HG03045 (cell line): ENCODE measurements at regions not wholly inside any gene's neighbourhood (a gene's known extent, or its start where the extent isn't known, plus 50 kb on each side); places are given as distances from the start of the nearest gene placed in this dataset.
"Not testable (repeated sequence)": the region's sequence is repeated elsewhere in the genome, so short reads cannot be mapped to it uniquely, and the experiment has no call there.

Experiments used
- ATAC-seq: cut with Tn5 transposase; IDR thresholded peaks from one replicate; pipeline ENCODE4 v1.9.1; 2021; ENCODE audit warnings: mild to moderate bottlenecking, moderate library complexity; ENCODE audit not compliant: unreplicated experiment

GRCh38 chr1:245102149-245102548 is 52.6 kb upstream of the KIF26B start:
- not testable (repeated sequence) for ATAC-seq

- no peak for ATAC-seq
Observed at GRCh38 chr1:245099401-245099800, 55.4 kb upstream of the KIF26B start.

- ATAC-seq = no peak
Observed at GRCh38 chr1:245098924-245099323, 55.9 kb upstream of the KIF26B start.

GRCh38 chr1:245096311-245097066 is 58.3 kb upstream of the KIF26B start:
- no peak for ATAC-seq

- no peak for ATAC-seq
Observed at GRCh38 chr1:245095903-245096302, 58.9 kb upstream of the KIF26B start.

GRCh38 chr1:245094954-245095353 is 59.8 kb upstream of the KIF26B start:
- no peak for ATAC-seq

GRCh38 chr1:245094092-245094491 is 60.7 kb upstream of the KIF26B start:
- ATAC-seq = no peak

GRCh38 chr1:245092638-245092976 is 62.2 kb upstream of the KIF26B start:
- no peak for ATAC-seq

- no peak for ATAC-seq
Observed at GRCh38 chr1:245091818-245092637, 62.8 kb upstream of the KIF26B start.

GRCh38 chr1:245091171-245091621 is 63.6 kb upstream of the KIF26B start:
- ATAC-seq = no peak

- ATAC-seq = no peak
Observed at GRCh38 chr1:245090491-245091090, 64.2 kb upstream of the KIF26B start.

GRCh38 chr1:245087723-245088122 is 67.1 kb upstream of the KIF26B start:
- no peak for ATAC-seq

GRCh38 chr1:245086389-245086969 is 68.3 kb upstream of the KIF26B start:
- ATAC-seq = no peak

- ATAC-seq = no peak
Observed at GRCh38 chr1:245085508-245086095, 69.2 kb upstream of the KIF26B start.

GRCh38 chr1:245084551-245084950 is 70.2 kb upstream of the KIF26B start:
- ATAC-seq = no peak

- no peak for ATAC-seq
Observed at GRCh38 chr1:245079021-245079609, 75.7 kb upstream of the KIF26B start.

GRCh38 chr1:245074898-245075297 is 79.9 kb upstream of the KIF26B start:
- ATAC-seq = no peak

- no peak for ATAC-seq
Observed at GRCh38 chr1:245074232-245074747, 80.5 kb upstream of the KIF26B start.

GRCh38 chr1:245070836-245071615 is 83.8 kb upstream of the KIF26B start:
- no peak for ATAC-seq

GRCh38 chr1:245067257-245067656 is 87.5 kb upstream of the KIF26B start:
- no peak for ATAC-seq
